Esophagus squamous epithelium (tissue), 4 donors: ENCODE measurements at regions not wholly inside any gene's neighbourhood (a gene's known extent, or its start where the extent isn't known, plus 50 kb on each side); places are given as distances from the start of the nearest gene placed in this dataset.

Experiments used
- CTCF ChIP-seq, 6 experiments: fragments of 450-650 bp in 4 of 6; fragments of 200-600 bp in 2 of 6; sonication (generic) in 2 of 6; IDR thresholded peaks; one replicate each; pipeline ENCODE4 v1.5.1; 2016 to 2019; ENCODE audit warnings: antibody characterized with exemption in 6 of 6, mild to moderate bottlenecking in 4 of 6, moderate library complexity in 4 of 6
- POLR2A ChIP-seq, 4 donors: fragments of 450-650 bp; IDR thresholded peaks; one replicate each; pipeline ENCODE4 v1.6.1; 2017; ENCODE audit warnings: antibody characterized with exemption in 4 of 4, mild to moderate bottlenecking in 4 of 4, moderate library complexity in 3 of 4

- no peak for TF ChIP-seq CTCF (IDR thresholded peaks at IDR 0.05)
- no peak for TF ChIP-seq POLR2A (IDR thresholded peaks at IDR 0.05)
Observed at GRCh38 chr4:188289531-188290125, 150.4 kb downstream of the TRIML1 start.
